ENCODE measurements at regions not wholly inside any gene's neighbourhood (a gene's known extent, or its start where the extent isn't known, plus 50 kb on each side); places are given as distances from the start of the nearest gene placed in this dataset.

- DNase-seq = no peak
Observed at GRCh38 chr21:41689289-41689583, 77.6 kb downstream of the RIPK4 start.

DNA sequence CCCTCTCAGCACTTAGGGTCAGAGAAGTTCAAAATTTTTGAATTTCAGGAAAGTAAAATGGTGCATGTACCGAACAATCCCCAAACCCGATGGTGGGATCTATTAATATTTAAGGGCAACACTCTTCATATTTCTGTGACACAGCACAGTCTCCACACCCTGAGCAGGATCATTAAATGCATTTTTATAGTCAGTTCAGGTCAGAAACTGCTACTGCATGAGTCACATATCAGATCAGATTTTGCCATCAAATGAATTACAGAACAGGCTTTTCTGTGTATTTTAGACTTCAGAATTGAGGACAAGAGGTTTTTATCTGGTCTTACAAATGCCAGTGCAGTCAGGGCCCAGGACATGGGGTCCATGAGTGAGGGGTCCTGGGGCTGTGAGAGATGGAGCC is 79.2 kb downstream of the RIPK4 start:
- DNase-seq = no peak

DNA sequence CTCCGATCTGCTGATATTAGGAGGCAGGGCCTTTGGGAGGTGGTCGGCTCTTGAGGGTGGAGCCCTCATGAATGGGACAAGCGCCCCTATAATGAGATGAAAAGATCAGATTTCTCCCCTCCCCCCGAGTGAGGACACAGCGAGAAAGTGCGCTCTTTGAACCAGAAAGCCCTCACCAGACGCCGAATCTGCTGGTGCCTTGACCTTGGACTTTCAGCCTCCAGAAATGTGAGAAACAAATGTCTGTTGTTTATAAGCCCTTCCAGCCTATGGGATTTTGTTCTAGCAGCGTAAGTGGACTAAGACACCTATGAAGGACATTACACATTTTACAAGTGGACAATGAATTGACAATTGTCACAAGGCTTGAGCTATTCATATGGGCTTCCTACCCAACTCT is 80.2 kb downstream of the RIPK4 start:
- no peak for DNase-seq

DNA sequence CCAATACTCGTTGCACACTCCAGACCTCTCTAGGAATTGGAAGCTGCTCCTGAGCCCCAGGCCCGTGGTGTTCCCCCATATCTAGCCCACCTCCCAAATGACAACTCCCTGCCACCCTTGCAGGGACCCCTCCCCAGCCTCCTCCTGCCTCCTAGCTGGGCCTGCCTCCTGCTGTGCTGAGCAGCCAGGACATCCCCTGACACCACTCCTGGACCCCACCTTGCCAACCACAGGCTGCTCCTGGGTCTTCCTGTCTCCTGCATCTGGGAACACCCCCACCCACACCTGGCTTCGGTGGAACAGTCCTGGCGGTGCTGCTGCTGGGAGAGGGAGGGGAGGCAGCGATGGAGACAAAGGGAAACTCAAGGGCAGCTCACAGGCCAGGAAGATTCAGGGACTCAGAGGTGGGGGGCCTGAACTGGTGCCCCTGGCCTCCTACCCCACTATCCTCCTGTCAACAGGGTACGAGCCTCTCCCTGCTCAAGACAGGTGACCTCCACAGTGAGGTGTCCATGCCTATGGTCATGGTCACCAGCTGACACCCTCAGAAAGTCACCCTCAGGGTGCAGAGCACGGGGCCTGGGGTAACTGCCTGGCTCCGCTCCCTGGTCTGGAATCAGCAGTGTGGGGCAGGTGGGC is 81.2 kb downstream of the RIPK4 start:
- DNase-seq = no peak

GRCh38 chr21:41684381-41685245 is 82.2 kb downstream of the RIPK4 start:
- no peak for DNase-seq

DNA sequence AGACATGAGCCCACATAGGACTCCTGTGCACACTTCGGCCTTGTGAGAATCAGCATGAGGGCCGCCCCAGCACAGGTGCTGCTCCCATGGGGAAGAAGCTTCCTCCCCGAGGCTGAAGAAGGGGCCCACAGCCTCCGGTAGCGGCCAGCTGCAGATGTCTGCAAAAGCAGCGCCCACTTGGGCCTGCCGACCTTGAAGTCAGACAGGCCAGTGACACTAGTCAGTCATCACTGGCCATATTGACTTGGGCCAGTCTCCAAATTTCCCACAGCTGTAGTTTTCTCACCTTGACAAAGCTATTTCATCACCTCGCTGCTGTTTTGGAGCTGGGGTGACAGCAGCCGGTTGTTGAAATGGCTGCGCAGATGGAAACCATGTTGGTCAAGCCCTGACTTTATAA is 83.0 kb downstream of the RIPK4 start:
- DNase-seq = no peak

GRCh38 chr21:41682719-41683179 is 84.1 kb downstream of the RIPK4 start:
- no peak for DNase-seq

DNA sequence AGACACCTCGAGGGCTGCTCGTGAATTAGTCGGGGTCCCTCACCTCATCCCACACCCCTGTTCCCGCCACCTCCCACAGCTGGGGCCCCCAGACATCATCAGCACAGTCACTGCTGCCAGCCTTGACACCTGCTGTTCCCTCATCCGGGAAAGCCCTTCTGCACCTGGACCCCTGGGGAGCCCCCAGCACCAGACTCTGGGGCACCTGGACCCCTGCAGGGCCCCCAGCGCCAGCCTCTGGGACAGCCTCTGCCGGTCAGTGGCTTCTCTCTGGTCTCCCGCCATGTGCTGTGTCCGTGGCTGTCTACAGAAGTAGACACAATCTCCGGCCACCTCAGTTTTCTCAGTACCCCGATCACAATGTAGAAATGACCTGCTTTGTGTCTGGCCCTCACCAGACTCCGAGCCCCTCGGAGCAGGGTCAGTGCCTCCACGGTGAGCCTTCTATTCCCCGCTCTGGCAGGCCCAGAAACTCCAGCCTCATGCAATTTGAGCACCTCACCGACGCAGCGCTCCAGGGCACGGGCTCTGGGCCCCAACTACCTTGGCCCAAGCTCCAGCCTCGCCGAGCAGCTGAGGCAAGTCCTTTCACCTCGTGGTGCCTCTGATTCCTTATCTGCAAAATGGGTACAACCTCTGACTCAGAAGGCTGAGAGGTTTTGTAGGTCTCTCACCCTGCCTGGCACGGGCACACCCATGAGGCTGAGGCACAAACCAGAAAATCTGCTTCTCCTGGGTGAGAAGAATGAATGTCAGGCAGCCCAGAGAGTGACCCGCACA is 84.7 kb downstream of the RIPK4 start:
- DNase-seq = no peak

DNA sequence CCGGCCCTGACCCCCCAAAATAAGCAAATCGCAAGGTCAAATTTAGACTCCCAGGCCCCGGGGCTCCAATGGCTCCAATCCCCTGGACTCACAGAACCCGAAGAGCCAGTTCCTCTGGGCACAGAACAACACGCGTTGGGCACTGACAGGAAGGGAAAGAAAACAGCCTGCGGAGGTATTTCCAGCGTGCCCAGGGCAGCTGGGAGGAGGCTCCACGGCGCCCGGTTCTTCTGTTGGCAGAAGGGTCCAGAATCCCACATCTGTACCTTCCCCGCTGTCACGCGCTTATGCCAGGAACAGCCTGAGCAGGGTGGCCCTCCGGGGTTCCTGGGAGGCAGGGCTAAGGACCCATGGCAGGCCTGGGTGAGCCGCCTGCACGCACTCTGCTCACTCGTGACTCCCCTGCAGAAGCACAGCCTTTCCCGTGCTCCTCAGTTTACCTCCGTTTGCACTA is 85.5 kb downstream of the RIPK4 start:
- DNase-seq = no peak

DNA sequence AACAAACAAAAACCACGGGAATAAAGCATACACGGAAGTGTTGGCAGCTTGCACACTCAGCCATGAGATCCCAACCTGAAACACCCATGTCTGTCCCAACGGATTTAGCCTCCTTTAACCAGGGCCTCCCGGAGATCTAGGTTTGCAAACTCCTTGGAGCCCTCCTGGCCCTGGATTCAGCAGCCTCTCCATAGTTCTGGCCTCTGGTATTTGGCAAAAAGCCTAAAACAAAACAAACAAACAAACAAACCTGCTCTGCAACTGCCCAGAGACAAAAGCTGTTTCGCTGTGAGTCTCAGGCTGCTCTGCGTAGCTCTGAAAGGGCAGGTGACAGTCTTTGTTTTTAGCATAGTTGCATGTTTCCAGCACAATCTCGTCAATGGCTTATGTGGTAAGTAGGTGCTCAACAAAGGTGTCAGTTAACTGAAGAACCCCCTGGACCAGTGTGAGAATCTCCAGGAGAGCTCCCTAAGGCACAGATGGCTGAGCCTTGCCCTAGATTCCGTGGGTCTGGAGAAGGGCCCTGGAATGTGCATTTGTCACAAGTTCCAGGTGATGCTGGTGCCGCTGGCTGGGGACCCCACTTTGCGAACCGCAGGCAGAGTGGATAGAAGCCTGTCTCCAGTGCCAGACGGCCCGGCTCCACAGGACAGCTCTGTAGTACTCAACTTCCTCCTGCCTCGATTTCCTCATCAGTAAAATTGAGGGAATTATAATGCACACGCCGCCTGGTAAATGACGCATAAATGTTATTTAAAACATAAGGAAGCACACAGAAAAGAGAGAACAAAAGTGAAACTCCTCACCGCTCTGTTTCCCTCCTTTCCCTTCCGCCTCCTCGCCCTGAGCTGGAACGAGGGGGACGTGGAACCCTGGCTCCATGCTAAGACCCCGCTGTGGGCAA is 86.2 kb downstream of the RIPK4 start:
- DNase-seq = peak; percentile 42

DNA sequence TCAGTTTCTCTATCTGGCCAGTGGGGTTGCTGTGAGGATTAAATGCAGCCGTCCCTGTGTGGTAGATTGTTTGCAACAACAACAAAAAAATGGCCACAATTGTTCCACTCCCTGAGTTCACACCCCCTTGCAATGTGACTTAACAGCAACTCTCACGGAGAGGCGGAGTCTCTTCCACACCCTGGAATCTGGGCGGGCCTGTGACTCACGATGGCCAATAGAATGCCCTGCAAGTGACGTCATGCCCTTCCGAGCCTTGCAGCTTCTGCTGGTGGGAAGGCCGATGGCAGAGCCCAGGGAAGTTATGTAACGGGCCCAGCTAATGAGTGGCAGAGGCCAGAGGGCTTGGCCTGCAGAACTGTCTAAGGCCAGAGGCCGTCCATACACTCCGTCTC is 87.9 kb downstream of the RIPK4 start:
- DNase-seq = peak; percentile 98

DNA sequence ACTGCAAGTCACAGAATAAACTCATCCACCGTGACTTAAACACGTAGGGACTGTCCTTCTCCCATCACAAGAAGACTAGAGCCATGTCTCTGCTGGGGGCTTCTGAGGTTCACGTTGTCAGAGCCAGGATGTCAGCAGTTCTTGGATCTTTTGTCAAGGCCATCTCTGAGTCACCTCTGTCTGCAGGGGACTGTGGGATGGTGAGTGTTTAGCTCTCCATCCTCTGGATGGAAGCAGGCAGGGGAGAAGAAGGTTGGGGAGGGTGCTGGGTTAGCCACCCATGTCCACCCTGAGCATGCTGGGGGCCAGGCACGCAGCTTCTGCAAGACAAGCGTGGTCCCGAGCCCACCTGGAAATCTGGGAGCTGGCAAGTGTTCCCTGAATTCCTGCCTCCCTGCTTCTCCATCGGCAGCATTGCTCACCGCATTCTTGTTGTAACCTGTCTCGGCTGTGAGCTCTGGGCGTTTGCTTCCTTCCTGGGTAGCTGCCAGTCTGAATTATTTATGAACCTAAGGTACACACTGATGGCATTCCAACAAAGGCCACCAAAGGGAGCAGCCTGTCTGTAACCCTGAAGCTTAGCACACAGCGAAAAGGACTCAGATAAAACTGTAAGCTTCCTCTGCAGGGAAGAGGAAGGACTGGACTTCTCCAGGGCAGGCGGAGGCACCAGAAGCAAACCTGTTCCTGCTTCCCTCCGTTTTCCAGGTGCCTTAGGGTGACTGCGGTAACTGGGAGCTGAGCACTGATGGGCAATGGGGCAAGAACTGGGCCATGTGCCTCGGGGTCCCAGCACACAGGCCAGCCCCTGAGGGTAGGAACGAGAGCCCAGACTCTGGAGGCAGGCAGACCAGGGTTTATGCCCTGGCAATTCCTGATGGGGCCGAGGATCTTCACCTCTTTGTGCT is 88.6 kb downstream of the RIPK4 start:
- DNase-seq = no peak

GRCh38 chr21:41677671-41678015 is 89.2 kb downstream of the RIPK4 start:
- no peak for DNase-seq

DNA sequence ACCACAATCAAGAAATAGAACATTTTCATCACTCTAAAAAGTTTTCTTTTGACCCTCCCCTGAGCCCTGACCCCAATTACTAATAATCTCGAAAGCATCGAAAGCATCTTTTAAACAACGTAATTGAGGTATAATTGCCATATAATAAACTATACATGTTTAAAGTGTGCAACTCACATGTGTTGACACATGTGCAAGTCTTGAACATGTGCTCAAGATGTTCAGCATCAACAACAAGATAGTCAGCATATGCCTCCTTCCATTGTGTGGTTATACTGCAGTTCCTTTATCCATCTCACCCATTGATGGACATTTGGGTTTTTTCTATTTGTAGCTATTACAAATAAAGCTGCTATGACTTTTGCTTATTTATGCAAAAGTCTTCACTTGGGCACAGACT is 90.7 kb downstream of the RIPK4 start:
- DNase-seq = no peak

- no peak for DNase-seq
Observed at GRCh38 chr21:41675574-41675973, 91.3 kb downstream of the RIPK4 start.

DNA sequence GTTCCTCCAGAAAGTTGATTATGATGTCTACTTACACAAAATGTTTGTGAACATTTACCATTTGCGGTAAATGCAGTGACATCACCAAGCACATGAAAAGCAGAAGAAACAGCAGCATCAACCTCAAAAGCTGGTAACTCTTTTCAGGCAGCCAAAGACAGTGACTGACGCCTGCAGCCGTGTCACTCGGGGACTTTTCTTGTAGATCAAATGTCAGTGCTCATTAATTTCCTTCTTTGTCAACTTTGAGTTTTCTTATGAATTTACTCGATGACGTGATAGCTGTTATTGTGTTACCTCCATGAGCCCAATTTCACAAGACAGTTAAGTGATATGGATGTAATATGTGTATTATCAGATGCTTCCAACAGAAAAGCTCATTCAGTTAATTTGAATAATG is 92.5 kb downstream of the RIPK4 start:
- DNase-seq = peak; percentile 33

DNA sequence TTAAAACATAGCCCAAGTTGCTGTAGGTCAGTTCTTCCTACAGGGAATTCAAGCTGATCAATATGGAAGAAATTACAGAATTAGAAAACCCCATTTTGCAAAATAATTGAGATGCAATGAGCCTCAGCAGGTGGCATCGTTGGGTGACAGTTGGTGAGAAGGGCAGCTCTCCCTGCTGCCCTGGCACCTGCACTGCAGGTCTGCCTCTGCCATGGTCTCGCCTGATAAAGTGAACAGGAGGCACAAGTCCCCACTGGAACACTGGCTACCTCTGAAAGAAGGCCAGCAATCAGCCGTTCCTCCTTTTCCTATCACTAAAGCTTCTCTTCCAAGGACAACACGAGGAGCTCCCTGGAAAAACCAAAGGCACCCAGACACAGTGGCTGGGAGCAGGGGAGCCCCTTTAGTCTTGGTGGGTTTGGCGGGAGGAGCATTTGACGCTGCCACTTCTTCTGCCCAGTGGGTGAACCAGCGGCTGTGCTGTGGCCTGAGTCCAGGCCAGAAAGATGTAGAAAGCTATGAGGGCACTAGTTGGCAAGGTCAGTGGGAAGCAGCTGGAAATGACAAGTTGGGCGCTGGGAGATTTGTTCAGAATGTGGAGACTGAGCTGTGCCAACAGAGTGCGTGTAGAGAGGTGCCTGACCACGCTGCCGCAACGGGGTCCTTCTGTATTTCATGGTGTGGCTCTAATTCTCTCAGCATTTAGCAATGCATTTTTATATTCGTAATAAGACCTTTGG is 93.1 kb downstream of the RIPK4 start:
- no peak for DNase-seq

DNA sequence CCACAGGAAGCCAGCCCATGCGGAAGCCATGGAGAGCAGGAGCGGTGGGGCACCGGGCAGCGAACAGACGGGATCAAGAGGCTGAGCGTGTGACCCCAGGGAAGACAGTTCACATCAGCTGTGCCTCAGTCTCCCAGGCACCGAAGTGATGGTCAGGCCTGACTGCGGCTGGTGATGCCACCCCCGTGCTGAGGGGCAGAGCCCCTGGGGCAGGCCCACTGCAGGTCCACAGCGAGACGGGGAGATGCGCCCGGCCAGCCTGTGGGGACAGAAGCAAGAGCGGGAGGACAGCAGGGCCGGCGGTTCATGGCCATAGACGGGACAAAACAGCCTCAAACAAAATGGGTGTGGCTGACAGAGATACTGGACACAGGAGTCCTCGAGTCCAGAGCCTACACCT is 93.8 kb downstream of the RIPK4 start:
- DNase-seq = no peak

- no peak for DNase-seq
Observed at GRCh38 chr21:41672543-41672915, 94.3 kb downstream of the RIPK4 start.

DNA sequence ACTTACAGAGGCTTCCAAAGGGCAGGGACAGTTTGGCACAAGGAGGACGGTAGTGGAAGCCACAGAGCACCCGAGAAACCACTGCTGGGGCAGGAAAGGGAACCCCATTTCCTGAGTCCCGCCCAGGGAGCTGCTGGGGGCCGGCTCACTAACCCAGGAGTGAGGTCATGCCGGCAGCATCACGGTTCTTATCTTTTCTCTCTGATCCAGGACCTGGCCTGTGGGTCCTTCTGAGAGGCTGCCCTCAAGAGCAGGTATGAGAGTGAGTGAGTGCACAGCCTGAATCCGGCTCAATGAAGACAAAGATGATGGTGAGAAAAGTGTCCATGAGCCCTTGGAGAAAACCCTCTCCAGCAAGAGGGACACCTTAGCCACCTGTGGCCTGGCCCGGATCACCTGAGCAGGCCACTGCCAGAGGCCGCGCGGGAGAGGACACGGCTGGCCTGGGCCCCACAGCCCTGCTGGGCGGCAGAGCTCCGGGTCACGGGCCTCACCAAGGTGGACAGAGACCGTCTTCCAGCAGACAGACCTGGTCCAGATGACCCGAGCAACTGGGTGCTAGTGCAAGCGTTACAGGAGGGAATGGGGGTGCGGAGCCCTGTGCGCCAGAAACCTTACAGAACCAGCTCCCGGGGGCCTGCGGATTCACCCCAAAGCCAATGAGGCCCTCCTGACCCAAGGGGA is 94.9 kb downstream of the RIPK4 start:
- no peak for DNase-seq
